AG10803 (cell line): ENCODE measurements at regions not wholly inside any gene's neighbourhood (a gene's known extent, or its start where the extent isn't known, plus 50 kb on each side); places are given as distances from the start of the nearest gene placed in this dataset.
"Not testable (repeated sequence)": the region's sequence is repeated elsewhere in the genome, so short reads cannot be mapped to it uniquely, and the experiment has no call there.

Experiments used
- DNase-seq: peaks from one replicate; pipeline ENCODE4 v3.0.0; 2010; ENCODE audit warnings: low read depth
- H3K4me3 ChIP-seq: 2 replicates; pipeline ENCODE4 v1.5.1; 2011; ENCODE audit warnings: mild to moderate bottlenecking, low read length, control low read depth
- TF ChIP-seq, protein P1 (sequence below): conservative IDR thresholded peaks from 2 replicates; pipeline ENCODE4 v1.5.1; 2011; ENCODE audit warnings: mild to moderate bottlenecking, low read length, control low read depth, inconsistent platforms

- no peak overlapping the region for H3K4me3 ChIP-seq
- DNase-seq: no peak
- TF ChIP-seq, protein P1, sequence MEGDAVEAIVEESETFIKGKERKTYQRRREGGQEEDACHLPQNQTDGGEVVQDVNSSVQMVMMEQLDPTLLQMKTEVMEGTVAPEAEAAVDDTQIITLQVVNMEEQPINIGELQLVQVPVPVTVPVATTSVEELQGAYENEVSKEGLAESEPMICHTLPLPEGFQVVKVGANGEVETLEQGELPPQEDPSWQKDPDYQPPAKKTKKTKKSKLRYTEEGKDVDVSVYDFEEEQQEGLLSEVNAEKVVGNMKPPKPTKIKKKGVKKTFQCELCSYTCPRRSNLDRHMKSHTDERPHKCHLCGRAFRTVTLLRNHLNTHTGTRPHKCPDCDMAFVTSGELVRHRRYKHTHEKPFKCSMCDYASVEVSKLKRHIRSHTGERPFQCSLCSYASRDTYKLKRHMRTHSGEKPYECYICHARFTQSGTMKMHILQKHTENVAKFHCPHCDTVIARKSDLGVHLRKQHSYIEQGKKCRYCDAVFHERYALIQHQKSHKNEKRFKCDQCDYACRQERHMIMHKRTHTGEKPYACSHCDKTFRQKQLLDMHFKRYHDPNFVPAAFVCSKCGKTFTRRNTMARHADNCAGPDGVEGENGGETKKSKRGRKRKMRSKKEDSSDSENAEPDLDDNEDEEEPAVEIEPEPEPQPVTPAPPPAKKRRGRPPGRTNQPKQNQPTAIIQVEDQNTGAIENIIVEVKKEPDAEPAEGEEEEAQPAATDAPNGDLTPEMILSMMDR: no peak
Measured at GRCh38 chr12:75943730-75944096, 87.9 kb downstream of the PHLDA1 start.

GRCh38 chr12:75941661-75942060 lies 89.9 kb downstream of the PHLDA1 start:
- DNase-seq: not testable (repeated sequence)

DNA sequence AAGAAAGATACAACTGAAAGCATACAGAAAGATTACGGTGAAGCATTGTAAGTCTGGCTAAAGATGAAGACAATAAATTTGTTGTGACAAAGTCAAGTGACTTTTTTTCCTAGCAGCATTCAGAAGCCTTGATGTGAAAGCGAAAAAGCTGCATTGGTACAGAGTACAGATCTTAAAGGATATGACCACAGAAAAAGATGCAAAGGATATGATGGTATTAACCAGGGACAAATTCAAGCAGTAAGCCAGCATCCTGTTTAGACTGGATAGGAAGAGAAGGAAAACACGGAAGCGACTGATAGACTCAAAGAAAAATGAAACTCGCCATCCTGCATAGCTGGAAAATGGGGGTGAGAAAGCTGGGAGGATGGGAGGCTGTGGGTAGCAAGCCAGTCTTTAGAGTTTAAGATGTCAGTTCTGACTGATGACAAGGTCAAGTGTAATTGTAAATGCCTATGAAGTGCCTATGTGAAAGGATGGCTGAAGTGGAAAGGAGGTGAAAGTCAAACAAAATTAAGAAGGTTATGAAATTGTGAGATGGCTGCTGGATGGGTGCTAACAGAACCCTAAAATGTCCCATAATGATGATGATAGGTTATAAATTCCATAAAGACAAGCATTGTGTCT lies 92.4 kb downstream of the PHLDA1 start:
- H3K4me3 ChIP-seq: no peak overlapping the region
- TF ChIP-seq, protein P1: no peak
- DNase-seq: no peak

More at GRCh38 chr12:75941661-75942060, 89.9 kb downstream of the PHLDA1 start:
- not testable (repeated sequence) for H3K4me3 ChIP-seq

DNA sequence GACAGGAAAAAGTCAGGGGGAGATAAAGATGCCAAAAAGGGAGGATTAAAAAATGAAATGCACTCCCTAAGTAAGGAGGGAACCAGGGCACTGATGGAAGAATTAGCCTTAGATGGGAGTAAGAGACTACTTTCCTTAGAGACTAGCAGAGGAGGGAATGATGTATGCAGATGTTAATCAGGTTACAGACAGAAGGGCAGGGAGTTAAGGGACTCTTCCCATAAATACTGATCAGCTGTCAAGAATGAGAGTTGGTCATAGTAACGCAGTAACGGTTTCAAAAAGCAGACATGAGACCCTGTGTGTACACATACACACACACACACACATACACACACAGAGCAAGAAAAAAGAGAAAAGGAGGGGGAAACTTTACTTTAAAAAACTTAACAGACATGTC lies 93.4 kb downstream of the PHLDA1 start:
- H3K4me3 ChIP-seq: no peak overlapping the region
- DNase-seq: no peak
- TF ChIP-seq, protein P1: no peak

GRCh38 chr12:75937486-75937885 lies 94.1 kb downstream of the PHLDA1 start:
- TF ChIP-seq, protein P1: no peak
- no peak for DNase-seq
- no peak overlapping the region for H3K4me3 ChIP-seq

- no peak overlapping the region for H3K4me3 ChIP-seq
- no peak for DNase-seq
- TF ChIP-seq, protein P1: no peak
Measured at GRCh38 chr12:75936515-75937440, 94.8 kb downstream of the PHLDA1 start.

- no peak overlapping the region for H3K4me3 ChIP-seq
- TF ChIP-seq, protein P1: no peak
- DNase-seq: no peak
Measured at GRCh38 chr12:75935539-75936242, 95.9 kb downstream of the PHLDA1 start.
